GM12873 (cell line): ENCODE measurements at regions not wholly inside any gene's neighbourhood (a gene's known extent, or its start where the extent isn't known, plus 50 kb on each side); places are given as distances from the start of the nearest gene placed in this dataset.

Source experiments
- CTCF ChIP-seq: IDR thresholded peaks from 2 replicates; pipeline ENCODE4 v1.5.1; 2012; ENCODE audit warnings: low read depth, mild to moderate bottlenecking, moderate library complexity, low read length, control low read depth; ENCODE audit not compliant: insufficient read depth; ENCODE audit errors: missing control alignments

DNA sequence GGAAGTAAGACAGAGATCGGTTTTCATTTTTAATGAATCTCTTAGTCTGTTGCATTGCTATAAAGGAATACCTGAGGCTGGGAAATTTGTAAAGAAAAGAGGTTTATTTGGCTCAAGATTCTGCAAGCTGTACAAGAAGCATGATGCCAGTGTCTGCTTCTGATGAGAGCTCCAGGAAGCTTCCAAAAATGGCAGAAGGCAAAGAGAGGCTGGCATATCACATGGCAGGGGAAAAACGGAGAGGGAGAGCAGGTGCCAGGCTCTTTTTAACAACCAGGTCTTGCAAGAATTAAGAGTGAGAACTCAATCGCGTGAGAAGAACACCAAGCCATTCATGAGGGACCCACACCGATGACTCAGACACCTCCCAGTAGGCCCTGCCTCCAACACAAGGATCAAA, 125.0 kb upstream of the THSD7A start:
- TF ChIP-seq CTCF: no peak

DNA sequence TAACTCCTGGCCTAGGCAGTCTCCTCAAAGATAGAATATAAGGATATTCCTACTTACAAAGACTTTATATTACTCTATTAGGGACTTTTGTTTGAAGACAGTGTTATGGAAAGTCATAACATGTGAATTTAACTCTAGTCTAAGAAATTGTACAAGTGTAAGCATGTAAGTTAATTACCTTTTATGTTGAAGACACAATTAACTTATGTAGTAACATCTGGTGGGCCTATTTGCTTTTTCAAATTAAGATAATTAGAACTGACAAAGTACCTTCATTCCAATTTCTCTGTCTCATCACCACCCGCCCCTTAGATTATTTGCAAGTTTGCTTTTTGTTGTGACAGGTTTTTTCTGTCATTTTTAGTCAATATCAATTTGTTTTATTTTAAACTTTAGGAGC, 126.0 kb upstream of the THSD7A start:
- no peak for TF ChIP-seq CTCF

DNA sequence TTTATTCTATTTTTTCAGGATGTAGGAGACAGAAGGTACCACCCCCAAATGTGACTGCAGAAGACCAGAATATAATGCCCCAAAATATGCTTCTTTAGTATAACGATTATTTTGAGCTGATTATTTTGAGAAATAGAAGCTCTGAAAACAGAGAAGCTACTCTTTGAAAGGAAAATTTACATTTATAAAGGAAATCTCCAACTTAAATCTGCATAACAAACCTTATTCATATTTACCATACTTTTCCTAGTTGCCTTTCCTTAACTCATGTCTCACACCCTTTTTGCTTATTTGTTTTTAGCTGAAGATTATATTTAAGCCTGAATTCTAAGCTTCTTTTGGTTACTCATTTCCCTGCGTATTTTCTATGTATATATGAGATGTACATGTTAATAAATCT, 127.1 kb upstream of the THSD7A start:
- no peak for TF ChIP-seq CTCF

DNA sequence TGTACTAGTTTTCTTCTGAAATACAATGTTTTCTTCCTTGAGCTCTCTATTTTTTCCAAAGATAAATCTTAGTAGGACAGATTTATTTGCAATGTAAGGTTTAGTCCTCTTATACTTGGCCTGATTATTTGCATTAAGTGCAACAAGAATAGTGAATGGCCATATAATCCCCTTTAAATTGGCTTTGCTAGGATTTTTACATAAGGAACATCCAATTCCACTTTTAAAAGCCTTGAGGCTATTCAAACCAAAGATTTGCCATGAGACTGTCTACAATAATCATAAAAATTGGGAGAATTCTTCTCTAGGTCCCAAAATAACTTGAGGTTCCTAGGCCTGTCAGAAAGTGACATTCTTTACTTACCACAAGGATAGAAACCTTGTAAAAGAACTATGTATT, 128.6 kb upstream of the THSD7A start:
- TF ChIP-seq CTCF: no peak

- no peak for TF ChIP-seq CTCF
Observed at GRCh38 chr7:11969643-11970042, 137.6 kb upstream of the THSD7A start.

DNA sequence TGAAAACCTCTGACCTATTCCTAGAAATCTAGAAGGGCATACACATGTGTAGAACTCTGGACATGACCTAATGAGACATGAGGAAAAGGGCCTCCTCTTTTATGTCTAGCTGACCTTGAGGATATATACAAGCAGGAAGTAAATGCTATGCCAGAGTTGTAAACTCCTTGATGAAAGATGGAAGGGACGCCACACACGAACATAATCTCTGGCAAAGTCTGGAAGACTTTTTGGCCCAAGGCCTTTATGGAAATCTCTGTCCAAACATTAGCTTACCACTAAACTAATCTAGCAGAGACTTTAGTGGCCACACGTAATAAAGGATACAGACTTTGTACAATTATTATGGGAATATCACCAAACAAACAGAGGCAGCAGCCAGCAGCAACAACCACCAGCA, 138.1 kb upstream of the THSD7A start:
- TF ChIP-seq CTCF: no peak

DNA sequence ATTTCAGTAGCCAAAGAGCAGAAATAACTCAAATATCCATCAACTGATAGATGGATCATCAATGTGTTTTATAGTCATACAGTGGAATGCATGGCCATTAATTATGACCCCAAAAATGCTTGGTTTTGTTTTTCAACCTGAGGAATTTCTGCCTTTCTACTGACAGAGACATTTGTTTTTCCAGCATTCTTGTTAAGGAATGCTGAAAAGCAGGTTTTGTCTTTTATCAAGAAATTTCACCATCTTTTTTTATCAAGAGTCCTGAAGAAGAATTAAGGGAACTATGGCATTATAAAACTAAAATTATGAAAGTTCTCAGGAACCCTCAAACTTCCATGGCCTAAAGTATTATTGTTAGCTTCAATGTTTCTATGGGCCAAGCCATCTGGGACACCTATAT, 153.4 kb upstream of the THSD7A start:
- no peak for TF ChIP-seq CTCF

- no peak for TF ChIP-seq CTCF
Observed at GRCh38 chr7:11985971-11986370, 154.0 kb upstream of the THSD7A start.
